Esophagus squamous epithelium (tissue), 4 donors: ENCODE measurements at regions not wholly inside any gene's neighbourhood (a gene's known extent, or its start where the extent isn't known, plus 50 kb on each side); places are given as distances from the start of the nearest gene placed in this dataset.

ENCODE experiments used
- POLR2A ChIP-seq, 4 donors: fragments of 450-650 bp; IDR thresholded peaks; one replicate each; pipeline ENCODE4 v1.6.1; 2017; ENCODE audit warnings: antibody characterized with exemption in 4 of 4, mild to moderate bottlenecking in 4 of 4, moderate library complexity in 3 of 4
- TF ChIP-seq, protein P1 (sequence below), 6 experiments: fragments of 450-650 bp in 4 of 6; fragments of 200-600 bp in 2 of 6; sonication (generic) in 2 of 6; IDR thresholded peaks; one replicate each; pipeline ENCODE4 v1.5.1; 2016 to 2019; ENCODE audit warnings: antibody characterized with exemption in 6 of 6, mild to moderate bottlenecking in 4 of 6, moderate library complexity in 4 of 6

DNA sequence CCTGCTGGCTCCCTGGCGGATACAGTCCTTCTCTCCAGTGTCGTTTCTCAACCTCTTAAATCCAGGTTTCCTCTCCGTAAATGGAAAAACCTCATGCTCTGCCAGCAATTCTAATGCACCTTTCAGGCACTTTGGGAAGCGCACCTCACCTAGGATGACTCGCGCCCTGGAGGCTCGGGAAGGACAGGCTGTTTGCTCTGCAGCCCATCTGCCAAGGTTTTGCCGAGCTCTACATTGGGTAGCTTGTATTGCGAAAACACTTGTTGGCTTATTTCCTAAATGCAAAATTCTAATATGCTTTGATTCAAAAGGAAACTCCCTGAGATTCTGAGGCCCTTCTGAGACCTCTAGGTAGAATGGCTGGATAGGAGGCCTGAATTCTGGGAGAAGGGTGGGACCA is 102.6 kb upstream of the MLN start:
- TF ChIP-seq, protein P1, sequence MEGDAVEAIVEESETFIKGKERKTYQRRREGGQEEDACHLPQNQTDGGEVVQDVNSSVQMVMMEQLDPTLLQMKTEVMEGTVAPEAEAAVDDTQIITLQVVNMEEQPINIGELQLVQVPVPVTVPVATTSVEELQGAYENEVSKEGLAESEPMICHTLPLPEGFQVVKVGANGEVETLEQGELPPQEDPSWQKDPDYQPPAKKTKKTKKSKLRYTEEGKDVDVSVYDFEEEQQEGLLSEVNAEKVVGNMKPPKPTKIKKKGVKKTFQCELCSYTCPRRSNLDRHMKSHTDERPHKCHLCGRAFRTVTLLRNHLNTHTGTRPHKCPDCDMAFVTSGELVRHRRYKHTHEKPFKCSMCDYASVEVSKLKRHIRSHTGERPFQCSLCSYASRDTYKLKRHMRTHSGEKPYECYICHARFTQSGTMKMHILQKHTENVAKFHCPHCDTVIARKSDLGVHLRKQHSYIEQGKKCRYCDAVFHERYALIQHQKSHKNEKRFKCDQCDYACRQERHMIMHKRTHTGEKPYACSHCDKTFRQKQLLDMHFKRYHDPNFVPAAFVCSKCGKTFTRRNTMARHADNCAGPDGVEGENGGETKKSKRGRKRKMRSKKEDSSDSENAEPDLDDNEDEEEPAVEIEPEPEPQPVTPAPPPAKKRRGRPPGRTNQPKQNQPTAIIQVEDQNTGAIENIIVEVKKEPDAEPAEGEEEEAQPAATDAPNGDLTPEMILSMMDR (IDR thresholded peaks at IDR 0.05): no peak
- no peak for TF ChIP-seq POLR2A (IDR thresholded peaks at IDR 0.05)
